Tibial nerve (tissue), 4 donors: ENCODE measurements at regions not wholly inside any gene's neighbourhood (a gene's known extent, or its start where the extent isn't known, plus 50 kb on each side); places are given as distances from the start of the nearest gene placed in this dataset.

ENCODE experiments used
- DNase-seq, 2 donors: peaks; one replicate each; pipeline ENCODE4 v3.0.0-alpha.2; 2019; ENCODE audit warnings: low spot score in 2 of 2
- H3K27ac ChIP-seq, 4 donors: fragments of 200-600 bp; sonication (generic) in 3 of 4; one replicate each; pipeline ENCODE4 v1.5.1; 2017 to 2019; ENCODE audit warnings: mild to moderate bottlenecking in 1 of 4
- H3K27me3 ChIP-seq, 2 donors: fragments of 200-600 bp; sonication (generic) in 1 of 2; one replicate each; pipeline versions ENCODE4 v1.5.1 to v1.6.0; 2017 to 2019
- H3K36me3 ChIP-seq, 3 donors: fragments of 200-600 bp; sonication (generic); one replicate each; pipeline ENCODE4 v1.5.1; 2018 to 2019
- H3K4me1 ChIP-seq, 4 donors: fragments of 200-600 bp; sonication (generic) in 3 of 4; one replicate each; pipeline ENCODE4 v1.5.1; 2017 to 2019
- H3K4me3 ChIP-seq, 4 donors: fragments of 200-600 bp; sonication (generic) in 3 of 4; one replicate each; pipeline ENCODE4 v1.5.1; 2017 to 2019; ENCODE audit warnings: mild to moderate bottlenecking in 1 of 4, moderate library complexity in 1 of 4
- H3K9me3 ChIP-seq, 4 donors: fragments of 200-600 bp; sonication (generic) in 3 of 4; one replicate each; pipeline ENCODE4 v1.5.1; 2017 to 2019
- EP300 ChIP-seq, 2 donors: sonication (generic); formaldehyde crosslinking; IDR thresholded peaks; one replicate each; pipeline ENCODE4 v1.6.1; 2017; ENCODE audit warnings: antibody characterized with exemption in 2 of 2, mild to moderate bottlenecking in 1 of 2
- POLR2A ChIP-seq, 2 donors: fragments of 450-650 bp; IDR thresholded peaks; one replicate each; pipeline ENCODE4 v1.6.1; 2017; ENCODE audit warnings: antibody characterized with exemption in 2 of 2, mild to moderate bottlenecking in 2 of 2, moderate library complexity in 2 of 2
- WGBS, 2 donors: methylation state at CpG; one replicate each; pipeline ENCODE4 v1.1.5; 2018; 5-methylcytosine and 5-hydroxymethylcytosine counted together
- TF ChIP-seq, protein P1 (sequence below), 5 experiments: fragments of 200-600 bp in 3 of 5; fragments of 450-650 bp in 2 of 5; sonication (generic) in 3 of 5; IDR thresholded peaks; one replicate each; pipeline ENCODE4 v1.5.1; 2016 to 2019; ENCODE audit warnings: antibody characterized with exemption in 5 of 5, mild to moderate bottlenecking in 3 of 5, moderate library complexity in 2 of 5

DNA sequence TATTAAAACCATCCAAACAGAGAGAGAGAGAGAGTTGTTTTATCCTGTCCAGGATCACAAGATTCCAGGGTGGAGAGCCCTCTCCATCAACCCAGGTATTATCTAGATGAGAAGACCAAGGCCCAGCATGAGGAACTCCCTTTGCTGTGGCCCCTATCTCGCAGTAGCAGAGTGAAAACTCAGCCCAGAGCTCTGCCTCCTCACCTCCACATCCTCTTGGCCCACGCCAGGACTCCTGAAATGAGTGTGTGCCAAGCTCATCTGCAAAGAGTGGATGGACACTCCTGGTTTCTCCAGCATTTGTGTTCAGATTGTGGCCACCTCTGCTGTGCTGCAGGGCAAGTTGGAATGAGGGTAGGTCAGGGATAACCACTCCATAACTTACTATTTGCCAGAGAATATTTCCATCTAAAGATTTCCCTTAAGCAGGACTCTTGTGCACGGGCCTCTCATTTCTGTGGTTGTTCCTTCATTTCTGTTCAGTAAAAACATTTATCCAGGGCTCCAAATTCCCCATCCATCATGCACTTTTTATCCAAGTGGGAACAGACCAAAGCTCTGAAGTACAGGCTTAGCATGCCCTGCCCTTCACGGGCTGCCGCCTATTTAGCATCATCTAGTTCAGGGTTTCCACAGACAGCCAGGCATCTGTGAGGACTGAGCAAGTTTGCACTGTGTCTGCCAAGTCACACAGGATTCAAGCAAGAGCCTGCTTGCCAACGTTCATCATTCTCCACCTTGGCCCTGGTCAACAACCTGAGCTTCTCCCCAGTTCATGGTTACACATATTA is 583.2 kb upstream of the ID2 start:
- no peaks in the 10 kb centered on the region for H3K9me3 ChIP-seq
- WGBS, 2 donors: 69 to 81% methylated on average over 6 of the region's 6 CpGs
- H3K4me1 ChIP-seq: no peaks in the 10 kb centered on the region
- H3K4me3 ChIP-seq: no peak overlapping the region
- H3K27ac ChIP-seq: no peak overlapping the region
- no peaks in the 10 kb centered on the region for H3K27me3 ChIP-seq
- no peaks in the 10 kb centered on the region for H3K36me3 ChIP-seq
- no peak for DNase-seq
- no peak for TF ChIP-seq EP300 (IDR thresholded peaks at IDR 0.05)
- TF ChIP-seq, protein P1, sequence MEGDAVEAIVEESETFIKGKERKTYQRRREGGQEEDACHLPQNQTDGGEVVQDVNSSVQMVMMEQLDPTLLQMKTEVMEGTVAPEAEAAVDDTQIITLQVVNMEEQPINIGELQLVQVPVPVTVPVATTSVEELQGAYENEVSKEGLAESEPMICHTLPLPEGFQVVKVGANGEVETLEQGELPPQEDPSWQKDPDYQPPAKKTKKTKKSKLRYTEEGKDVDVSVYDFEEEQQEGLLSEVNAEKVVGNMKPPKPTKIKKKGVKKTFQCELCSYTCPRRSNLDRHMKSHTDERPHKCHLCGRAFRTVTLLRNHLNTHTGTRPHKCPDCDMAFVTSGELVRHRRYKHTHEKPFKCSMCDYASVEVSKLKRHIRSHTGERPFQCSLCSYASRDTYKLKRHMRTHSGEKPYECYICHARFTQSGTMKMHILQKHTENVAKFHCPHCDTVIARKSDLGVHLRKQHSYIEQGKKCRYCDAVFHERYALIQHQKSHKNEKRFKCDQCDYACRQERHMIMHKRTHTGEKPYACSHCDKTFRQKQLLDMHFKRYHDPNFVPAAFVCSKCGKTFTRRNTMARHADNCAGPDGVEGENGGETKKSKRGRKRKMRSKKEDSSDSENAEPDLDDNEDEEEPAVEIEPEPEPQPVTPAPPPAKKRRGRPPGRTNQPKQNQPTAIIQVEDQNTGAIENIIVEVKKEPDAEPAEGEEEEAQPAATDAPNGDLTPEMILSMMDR (IDR thresholded peaks at IDR 0.05): no peak
- no peak for TF ChIP-seq POLR2A (IDR thresholded peaks at IDR 0.05)

GRCh38 chr2:8099267-8099582 is 582.6 kb upstream of the ID2 start:
- Histone ChIP-seq H3K27me3 (no peaks in the 10 kb centered on the region), H3K4me3 (no peak overlapping the region), H3K27ac (no peak overlapping the region), H3K9me3 (no peaks in the 10 kb centered on the region), H3K4me1 (no peaks in the 10 kb centered on the region), H3K36me3 (no peaks in the 10 kb centered on the region)
- 91% methylated on average over 4 of the region's 4 CpGs for WGBS, 2 donors
- TF ChIP-seq EP300 (IDR thresholded peaks at IDR 0.05) (no peak), POLR2A (IDR thresholded peaks at IDR 0.05) (no peak)
- TF ChIP-seq, protein P1 (IDR thresholded peaks at IDR 0.05): no peak
- no peak for DNase-seq

DNA sequence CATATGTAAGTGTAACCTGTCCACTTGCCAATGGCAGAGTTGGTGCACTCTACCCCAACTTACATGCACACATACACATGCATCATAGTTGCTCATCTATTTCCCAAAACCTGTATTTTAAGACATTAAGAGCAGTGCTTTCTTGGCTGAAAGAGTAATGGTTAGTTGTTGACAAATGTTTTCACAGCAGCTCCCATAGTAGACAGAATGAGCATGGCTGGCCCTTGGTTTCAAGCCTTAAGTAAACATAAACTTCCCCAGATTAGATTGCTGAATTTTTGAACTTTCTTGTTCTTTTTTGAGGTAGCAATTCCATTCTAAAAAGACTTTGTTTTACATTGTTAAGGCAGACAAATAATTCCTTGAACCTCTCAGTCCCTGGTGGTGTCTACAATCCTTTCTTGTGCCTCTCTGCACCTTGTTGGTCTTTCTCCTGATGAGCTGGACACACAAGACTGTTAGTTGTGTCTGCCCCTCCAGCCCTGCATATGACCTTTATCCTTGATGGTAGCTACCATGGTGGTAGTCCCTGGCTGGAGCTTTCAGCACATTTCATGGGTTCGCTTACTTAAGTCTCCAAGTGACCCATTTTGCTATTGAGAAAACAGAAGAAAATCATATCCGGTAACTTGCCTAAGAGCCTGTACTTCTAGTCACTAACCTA is 580.1 kb upstream of the ID2 start:
- H3K36me3 ChIP-seq: no peaks in the 10 kb centered on the region
- TF ChIP-seq EP300 (IDR thresholded peaks at IDR 0.05) (no peak), POLR2A (IDR thresholded peaks at IDR 0.05) (no peak)
- TF ChIP-seq, protein P1 (IDR thresholded peaks at IDR 0.05): no peak
- no peaks in the 10 kb centered on the region for H3K4me1 ChIP-seq
- H3K9me3 ChIP-seq: no peaks in the 10 kb centered on the region
- no peak overlapping the region for H3K4me3 ChIP-seq
- H3K27ac ChIP-seq: no peak overlapping the region
- 95 to 99% methylated on average over 2 of the region's 2 CpGs for WGBS, 2 donors
- H3K27me3 ChIP-seq: no peaks in the 10 kb centered on the region
- DNase-seq: no peak

- WGBS, 2 donors: 92 to 95% methylated on average over 4 of the region's 4 CpGs
These were observed 579.4 kb upstream of the ID2 start for GRCh38 chr2:8102470-8102869.

More at GRCh38 chr2:8102470-8102869, 579.4 kb upstream of the ID2 start:
- Histone ChIP-seq H3K27ac (no peak overlapping the region), H3K9me3 (no peaks in the 10 kb centered on the region), H3K4me1 (no peaks in the 10 kb centered on the region), H3K4me3 (no peak overlapping the region), H3K27me3 (no peaks in the 10 kb centered on the region), H3K36me3 (no peaks in the 10 kb centered on the region)
- TF ChIP-seq, protein P1 (IDR thresholded peaks at IDR 0.05): no peak
- TF ChIP-seq POLR2A (IDR thresholded peaks at IDR 0.05): no peak
- no peak for TF ChIP-seq EP300 (IDR thresholded peaks at IDR 0.05)
- DNase-seq: no peak
